HCT116 (cell line): ENCODE measurements at regions not wholly inside any gene's neighbourhood (a gene's known extent, or its start where the extent isn't known, plus 50 kb on each side); places are given as distances from the start of the nearest gene placed in this dataset.

ENCODE experiments used
- ATAC-seq: fragments of 200-7000 bp; cut with Tn5 transposase; 2 replicates; pipeline ENCODE4 v1.9.1; 2020; ENCODE audit warnings: mild to moderate bottlenecking, moderate library complexity
- BruUV-seq: library from RNA; stranded (reverse); fragments of 400-500 nt; replicated peaks from 2 replicates; lab custom pipeline; 2021; lab: Mats Ljungman, UMichigan
- CTCF ChIA-PET: fragments of 300-600 bp; sonication (Branson Sonifier 250); formaldehyde crosslinking; loops from one replicate; lab custom pipeline; 2021; ENCODE audit warnings: antibody characterized with exemption; lab: Charles Lee
- POLR2A ChIA-PET: fragments of 300-600, 350-600 bp; sonication (Branson Sonifier 250); formaldehyde crosslinking; loops from one replicate; lab custom pipeline; 2021; ENCODE audit warnings: antibody characterized with exemption; lab: Charles Lee
- RAD21 ChIA-PET, 2 experiments: fragments of 300-600 bp; sonication (Branson Sonifier 250); formaldehyde crosslinking; loops; one replicate each; lab custom pipeline; 2023; ENCODE audit warnings: low total read pairs in 2 of 2; ENCODE audit not compliant: uncharacterized antibody in 2 of 2, unreplicated experiment in 2 of 2, low non-redundant PET in 1 of 2; lab: Charles Lee
- DNase-seq: peaks from one replicate; pipeline ENCODE4 v3.0.0-alpha.2; 2010; ENCODE audit warnings: low read depth, low spot score
- H2AFZ ChIP-seq: fragments of 200-600 bp; shearing (Covaris generic), sonication (generic); 2 replicates; pipeline ENCODE4 v1.6.1; 2017; ENCODE audit warnings: low read depth, mixed run types, mixed read lengths, antibody characterized with exemption, low read length; ENCODE audit not compliant: poor library complexity, severe bottlenecking
- H3K27ac ChIP-seq: 2 replicates; pipeline ENCODE4 v1.5.1; 2012; ENCODE audit warnings: low read depth, low read length
- H3K27me3 ChIP-seq: fragments of 200-600 bp; sonication (generic); 2 replicates; pipeline ENCODE4 v1.6.1; 2016; ENCODE audit warnings: mixed run types, low read length, mixed read lengths; ENCODE audit not compliant: insufficient read depth
- H3K36me3 ChIP-seq, 2 experiments: fragments of 200-500 bp in 1 of 2; fragments of 200-600 bp in 1 of 2; sonication (Bioruptor generic) in 1 of 2; sonication (generic) in 1 of 2; 2 replicates each; pipeline versions ENCODE4 v1.5.1 to v1.6.1; 2014 to 2016; ENCODE audit warnings: low read length in 2 of 2, inconsistent platforms in 1 of 2, mixed read lengths in 1 of 2, mixed run types in 1 of 2; ENCODE audit not compliant: insufficient read depth in 2 of 2, control insufficient read depth in 1 of 2
- H3K4me1 ChIP-seq, 2 experiments: fragments of 200-600 bp in 1 of 2; sonication (generic) in 1 of 2; 2 replicates each; pipeline versions ENCODE4 v1.5.1 to v1.6.1; 2012 to 2017; ENCODE audit warnings: low read length in 2 of 2, inconsistent platforms in 1 of 2, mild to moderate bottlenecking in 1 of 2, mixed read lengths in 1 of 2, mixed run types in 1 of 2, moderate library complexity in 1 of 2; ENCODE audit not compliant: insufficient read depth in 2 of 2, control insufficient read depth in 1 of 2
- H3K4me2 ChIP-seq: fragments of 200-600 bp; sonication (generic); 2 replicates; pipeline ENCODE4 v1.6.1; 2017; ENCODE audit warnings: mixed run types, low read length, mixed read lengths
- H3K4me3 ChIP-seq, 2 experiments: fragments of 200-600 bp in 1 of 2; sonication (generic) in 1 of 2; replicated peaks in 1 of 2; 2 replicates each; pipeline ENCODE4 v1.5.1; 2011 to 2016; ENCODE audit warnings: low read length in 2 of 2, control low read depth in 1 of 2, low read depth in 1 of 2, mild to moderate bottlenecking in 1 of 2, mixed read lengths in 1 of 2, mixed run types in 1 of 2
- H3K79me2 ChIP-seq: fragments of 200-600 bp; sonication (generic); 2 replicates; pipeline ENCODE4 v1.6.1; 2017; ENCODE audit warnings: mild to moderate bottlenecking, mixed run types, low read length, moderate library complexity, mixed read lengths; ENCODE audit not compliant: insufficient read depth
- H3K9ac ChIP-seq: fragments of 200-600 bp; sonication (generic); 2 replicates; pipeline ENCODE4 v1.6.1; 2016; ENCODE audit warnings: low read length, mixed read lengths
- H3K9me2 ChIP-seq: fragments of 200-600 bp; sonication (generic), shearing (Covaris generic); 2 replicates; pipeline ENCODE4 v1.6.1; 2017; ENCODE audit warnings: mixed run types, mild to moderate bottlenecking, moderate library complexity; ENCODE audit not compliant: insufficient read depth
- H3K9me3 ChIP-seq, 2 experiments: fragments of 200-500 bp in 1 of 2; fragments of 200-600 bp in 1 of 2; sonication (Bioruptor generic) in 1 of 2; sonication (generic) in 1 of 2; 2 replicates each; pipeline ENCODE4 v1.6.1; 2014 to 2017; ENCODE audit warnings: low read length in 2 of 2, mixed read lengths in 2 of 2, inconsistent platforms in 1 of 2, low read depth in 1 of 2, mild to moderate bottlenecking in 1 of 2, mixed run types in 1 of 2, moderate library complexity in 1 of 2; ENCODE audit not compliant: control insufficient read depth in 1 of 2, insufficient read depth in 1 of 2
- H4K20me1 ChIP-seq: fragments of 200-600 bp; sonication (generic), shearing (Covaris generic); 2 replicates; pipeline ENCODE4 v1.6.1; 2017; ENCODE audit warnings: mixed run types, mild to moderate bottlenecking, moderate library complexity; ENCODE audit not compliant: insufficient read depth
- ATF3 ChIP-seq: IDR thresholded peaks from 2 replicates; pipeline ENCODE4 v1.6.1; 2012
- CEBPB ChIP-seq: IDR thresholded peaks from 2 replicates; pipeline ENCODE4 v1.6.1; 2012; ENCODE audit warnings: low read depth
- EGR1 ChIP-seq: IDR thresholded peaks from 2 replicates; pipeline ENCODE4 v1.6.1; 2012; ENCODE audit warnings: low read depth
- ELF1 ChIP-seq: IDR thresholded peaks from 2 replicates; pipeline ENCODE4 v1.6.1; 2012; ENCODE audit warnings: low read depth, borderline replicate concordance
- EZH2 ChIP-seq: fragments of 200-600 bp; sonication (generic); IDR thresholded peaks from 2 replicates; pipeline ENCODE4 v1.6.1; 2017; ENCODE audit warnings: antibody characterized with exemption, mixed run types
- FOSL1 ChIP-seq: IDR thresholded peaks from 2 replicates; pipeline ENCODE4 v1.6.1; 2012; ENCODE audit warnings: low read depth
- POLR2A ChIP-seq: IDR thresholded peaks from 2 replicates; pipeline ENCODE4 v1.7.0; 2011; ENCODE audit warnings: borderline replicate concordance; ENCODE audit not compliant: insufficient read depth, insufficient read length; ENCODE audit errors: extremely low read depth
- SIN3A ChIP-seq: IDR thresholded peaks from 2 replicates; pipeline ENCODE4 v1.6.1; 2012; ENCODE audit warnings: low read depth
- SP1 ChIP-seq: IDR thresholded peaks from 2 replicates; pipeline ENCODE4 v1.6.1; 2012; ENCODE audit warnings: low read depth
- TCF7L2 ChIP-seq: IDR thresholded peaks from 2 replicates; pipeline ENCODE4 v1.7.0; 2011; ENCODE audit warnings: borderline replicate concordance, inconsistent platforms; ENCODE audit not compliant: insufficient read depth, insufficient read length; ENCODE audit errors: extremely low read depth
- YY1 ChIP-seq: IDR thresholded peaks from 2 replicates; pipeline ENCODE4 v1.6.1; 2011; ENCODE audit warnings: low read length, low read depth, moderate library complexity, mild to moderate bottlenecking; ENCODE audit not compliant: insufficient replicate concordance; ENCODE audit errors: extremely low read depth
- ZBTB33 ChIP-seq: IDR thresholded peaks from 2 replicates; pipeline ENCODE4 v1.6.1; 2011; ENCODE audit warnings: mild to moderate bottlenecking, low read length, moderate library complexity; ENCODE audit not compliant: insufficient replicate concordance; ENCODE audit errors: extremely low read depth
- intact Hi-C: fragments of 100-400 bp; cut with micrococcal nuclease; formaldehyde crosslinking; loops from 2 replicates; pipeline ENCODE4 v1.10.0; 2022
- TF ChIP-seq, protein P1 (sequence below): IDR thresholded peaks from 2 replicates; pipeline ENCODE4 v1.6.1; 2012; ENCODE audit warnings: low read depth
- TF ChIP-seq, protein P2 (sequence below): IDR thresholded peaks from 2 replicates; pipeline ENCODE4 v1.6.1; 2012
- TF ChIP-seq, protein P3 (sequence below), 3 experiments: fragments of 200-600 bp in 1 of 3; sonication (generic) in 1 of 3; IDR thresholded peaks in 2 of 3; conservative IDR thresholded peaks in 1 of 3; 2 replicates each; pipeline ENCODE4 v1.5.1; 2012 to 2017; ENCODE audit warnings: low read depth in 2 of 3, low read length in 2 of 3, antibody characterized with exemption in 1 of 3, borderline replicate concordance in 1 of 3, control low read depth in 1 of 3, mild to moderate bottlenecking in 1 of 3, mixed read lengths in 1 of 3, mixed run types in 1 of 3, moderate library complexity in 1 of 3; ENCODE audit not compliant: insufficient read depth in 1 of 3

- TF ChIP-seq, protein P1, sequence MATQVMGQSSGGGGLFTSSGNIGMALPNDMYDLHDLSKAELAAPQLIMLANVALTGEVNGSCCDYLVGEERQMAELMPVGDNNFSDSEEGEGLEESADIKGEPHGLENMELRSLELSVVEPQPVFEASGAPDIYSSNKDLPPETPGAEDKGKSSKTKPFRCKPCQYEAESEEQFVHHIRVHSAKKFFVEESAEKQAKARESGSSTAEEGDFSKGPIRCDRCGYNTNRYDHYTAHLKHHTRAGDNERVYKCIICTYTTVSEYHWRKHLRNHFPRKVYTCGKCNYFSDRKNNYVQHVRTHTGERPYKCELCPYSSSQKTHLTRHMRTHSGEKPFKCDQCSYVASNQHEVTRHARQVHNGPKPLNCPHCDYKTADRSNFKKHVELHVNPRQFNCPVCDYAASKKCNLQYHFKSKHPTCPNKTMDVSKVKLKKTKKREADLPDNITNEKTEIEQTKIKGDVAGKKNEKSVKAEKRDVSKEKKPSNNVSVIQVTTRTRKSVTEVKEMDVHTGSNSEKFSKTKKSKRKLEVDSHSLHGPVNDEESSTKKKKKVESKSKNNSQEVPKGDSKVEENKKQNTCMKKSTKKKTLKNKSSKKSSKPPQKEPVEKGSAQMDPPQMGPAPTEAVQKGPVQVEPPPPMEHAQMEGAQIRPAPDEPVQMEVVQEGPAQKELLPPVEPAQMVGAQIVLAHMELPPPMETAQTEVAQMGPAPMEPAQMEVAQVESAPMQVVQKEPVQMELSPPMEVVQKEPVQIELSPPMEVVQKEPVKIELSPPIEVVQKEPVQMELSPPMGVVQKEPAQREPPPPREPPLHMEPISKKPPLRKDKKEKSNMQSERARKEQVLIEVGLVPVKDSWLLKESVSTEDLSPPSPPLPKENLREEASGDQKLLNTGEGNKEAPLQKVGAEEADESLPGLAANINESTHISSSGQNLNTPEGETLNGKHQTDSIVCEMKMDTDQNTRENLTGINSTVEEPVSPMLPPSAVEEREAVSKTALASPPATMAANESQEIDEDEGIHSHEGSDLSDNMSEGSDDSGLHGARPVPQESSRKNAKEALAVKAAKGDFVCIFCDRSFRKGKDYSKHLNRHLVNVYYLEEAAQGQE: no peak
Observed at GRCh38 chr16:85289760-85290625, 177.7 kb upstream of the CIBAR2 start (continued).

DNA sequence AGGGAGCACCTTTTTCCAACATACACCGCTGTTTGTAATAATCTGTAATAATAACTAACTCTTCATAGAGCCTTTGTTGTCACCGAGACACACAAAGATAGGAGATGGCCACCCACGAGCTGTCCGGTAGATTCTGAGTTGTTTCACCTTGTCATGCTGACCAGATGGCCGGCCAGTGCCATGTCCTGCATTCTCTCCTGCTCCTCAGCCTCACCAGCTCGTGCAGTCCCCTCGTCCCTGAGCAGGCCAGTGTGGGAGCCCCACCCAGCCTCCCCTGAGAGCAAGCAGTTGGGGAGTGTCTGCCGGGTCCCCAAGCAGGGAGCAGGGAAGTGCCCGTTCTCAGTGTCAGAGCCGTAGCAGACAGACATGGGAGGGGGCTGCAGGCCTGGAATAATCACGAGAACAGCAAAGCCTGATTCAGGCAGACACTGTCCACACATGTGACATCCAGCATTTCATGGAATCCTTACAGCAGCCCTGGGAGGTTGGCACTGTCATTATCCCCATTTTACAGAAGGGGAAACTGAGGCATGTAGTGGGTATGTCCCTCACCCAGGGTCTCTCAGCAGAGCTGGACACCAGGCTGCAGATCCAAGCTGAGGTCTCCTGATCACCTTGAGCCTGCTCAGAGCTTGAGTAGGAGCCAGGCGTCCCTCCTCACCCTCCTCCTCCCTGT, 178.5 kb upstream of the CIBAR2 start:
- Histone ChIP-seq H3K79me2 (no peaks in the 10 kb centered on the region), H3K4me1 (peaks cover 0 to 6% of the 10 kb centered on the region in 2 experiments; a peak in 1 of 4 replicates), H3K27me3 (no peaks in the 10 kb centered on the region), H3K9ac (no peak overlapping the region), H3K4me2 (no peak overlapping the region), H3K27ac (no peak overlapping the region), H4K20me1 (no peaks in the 10 kb centered on the region; the same call in 1 of the 2 replicates), H2AFZ (no peak overlapping the region), H3K9me2 (no peaks in the 10 kb centered on the region), H3K36me3 (no peaks in the 10 kb centered on the region), H3K4me3 (no peak overlapping the region), H3K9me3 (no peaks in the 10 kb centered on the region)
- RAD21 ChIA-PET: no interaction called here
- intact Hi-C loops: no loop called here
- no peak for DNase-seq
- ATAC-seq: no peak
- BruUV-seq: no TSS peak
- POLR2A ChIA-PET: no interaction called here
- CTCF ChIA-PET: no interaction called here
- TF ChIP-seq ELF1 (no peak), SP1 (no peak), CEBPB (no peak), ZBTB33 (no peak), EZH2 (no peak), EGR1 (no peak), FOSL1 (no peak), SIN3A (no peak), YY1 (no peak), ATF3 (no peak), POLR2A (no peak), TCF7L2 (no peak)
- TF ChIP-seq, protein P2, sequence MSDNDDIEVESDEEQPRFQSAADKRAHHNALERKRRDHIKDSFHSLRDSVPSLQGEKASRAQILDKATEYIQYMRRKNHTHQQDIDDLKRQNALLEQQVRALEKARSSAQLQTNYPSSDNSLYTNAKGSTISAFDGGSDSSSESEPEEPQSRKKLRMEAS: no peak
- TF ChIP-seq, protein P3, sequence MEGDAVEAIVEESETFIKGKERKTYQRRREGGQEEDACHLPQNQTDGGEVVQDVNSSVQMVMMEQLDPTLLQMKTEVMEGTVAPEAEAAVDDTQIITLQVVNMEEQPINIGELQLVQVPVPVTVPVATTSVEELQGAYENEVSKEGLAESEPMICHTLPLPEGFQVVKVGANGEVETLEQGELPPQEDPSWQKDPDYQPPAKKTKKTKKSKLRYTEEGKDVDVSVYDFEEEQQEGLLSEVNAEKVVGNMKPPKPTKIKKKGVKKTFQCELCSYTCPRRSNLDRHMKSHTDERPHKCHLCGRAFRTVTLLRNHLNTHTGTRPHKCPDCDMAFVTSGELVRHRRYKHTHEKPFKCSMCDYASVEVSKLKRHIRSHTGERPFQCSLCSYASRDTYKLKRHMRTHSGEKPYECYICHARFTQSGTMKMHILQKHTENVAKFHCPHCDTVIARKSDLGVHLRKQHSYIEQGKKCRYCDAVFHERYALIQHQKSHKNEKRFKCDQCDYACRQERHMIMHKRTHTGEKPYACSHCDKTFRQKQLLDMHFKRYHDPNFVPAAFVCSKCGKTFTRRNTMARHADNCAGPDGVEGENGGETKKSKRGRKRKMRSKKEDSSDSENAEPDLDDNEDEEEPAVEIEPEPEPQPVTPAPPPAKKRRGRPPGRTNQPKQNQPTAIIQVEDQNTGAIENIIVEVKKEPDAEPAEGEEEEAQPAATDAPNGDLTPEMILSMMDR (IDR thresholded peaks at IDR 0.05 in 2 of 3, conservative IDR thresholded peaks at IDR 0.05 in 1 of 3; ENCODE audit: borderline replicate concordance in 1 of 3, insufficient read depth in 1 of 3, low read depth in 2 of 3, low read length in 2 of 3): no peak
